HG03095 (cell line): ENCODE measurements at regions not wholly inside any gene's neighbourhood (a gene's known extent, or its start where the extent isn't known, plus 50 kb on each side); places are given as distances from the start of the nearest gene placed in this dataset.

Experiments used
- ATAC-seq: cut with Tn5 transposase; IDR thresholded peaks from one replicate; pipeline ENCODE4 v1.9.1; 2021; ENCODE audit warnings: moderate library complexity; ENCODE audit not compliant: unreplicated experiment

DNA sequence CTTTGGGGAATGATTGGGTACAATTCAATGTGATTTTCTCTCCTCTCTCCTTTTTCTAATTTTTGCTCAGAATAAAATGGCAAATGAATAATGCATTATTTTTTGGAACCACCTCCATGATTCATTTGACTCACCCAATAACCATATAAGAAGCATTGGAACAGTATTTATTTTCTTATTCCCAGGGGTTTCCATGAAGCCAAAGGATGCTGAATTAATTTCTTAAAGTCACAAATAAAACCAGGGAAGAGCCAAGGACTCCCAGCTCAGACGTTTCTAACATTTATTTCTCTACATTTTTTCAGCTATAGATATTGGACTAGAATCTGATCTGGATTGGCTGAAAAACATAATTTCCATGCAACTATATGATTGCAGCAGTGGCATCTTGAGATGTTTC is 735.2 kb upstream of the ANKRD30A start:
- ATAC-seq: no peak

DNA sequence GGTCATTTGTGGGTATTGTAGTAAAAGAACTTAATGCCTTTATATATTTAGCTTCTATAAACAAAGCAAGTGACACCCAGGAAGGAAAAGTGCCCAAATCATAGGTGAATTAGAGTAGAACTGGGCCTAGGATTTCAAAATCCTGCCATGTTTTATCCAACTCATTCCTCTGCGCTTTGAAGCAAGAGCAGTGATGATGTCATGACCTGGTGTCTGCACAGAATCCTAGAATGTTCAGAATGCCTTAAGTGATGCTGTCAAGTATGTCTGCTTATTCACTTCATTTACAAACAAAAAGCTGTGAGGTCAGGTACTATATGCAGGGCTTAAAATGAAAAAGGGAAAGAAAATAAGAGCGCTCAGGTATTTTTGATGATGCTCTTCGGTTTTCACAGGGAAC is 737.2 kb upstream of the ANKRD30A start:
- ATAC-seq: no peak

DNA sequence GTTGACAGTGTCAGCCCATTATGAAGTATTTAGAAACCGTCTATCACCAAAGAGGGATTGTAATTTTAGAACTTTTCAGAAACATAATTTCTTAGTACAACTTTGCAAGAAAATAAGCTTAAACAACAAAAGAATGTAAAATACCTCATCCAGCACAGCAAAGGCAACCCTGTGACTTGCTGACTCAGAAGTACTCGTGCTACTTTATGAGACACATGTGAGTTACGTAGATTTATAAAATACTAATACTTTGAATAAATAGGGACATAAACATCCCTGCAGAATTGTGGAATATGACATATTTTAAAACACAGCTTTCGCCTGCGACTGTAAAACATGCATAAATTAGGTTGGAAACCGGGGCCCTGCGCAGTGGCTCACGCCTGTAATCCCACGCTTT is 739.7 kb upstream of the ANKRD30A start:
- no peak for ATAC-seq

DNA sequence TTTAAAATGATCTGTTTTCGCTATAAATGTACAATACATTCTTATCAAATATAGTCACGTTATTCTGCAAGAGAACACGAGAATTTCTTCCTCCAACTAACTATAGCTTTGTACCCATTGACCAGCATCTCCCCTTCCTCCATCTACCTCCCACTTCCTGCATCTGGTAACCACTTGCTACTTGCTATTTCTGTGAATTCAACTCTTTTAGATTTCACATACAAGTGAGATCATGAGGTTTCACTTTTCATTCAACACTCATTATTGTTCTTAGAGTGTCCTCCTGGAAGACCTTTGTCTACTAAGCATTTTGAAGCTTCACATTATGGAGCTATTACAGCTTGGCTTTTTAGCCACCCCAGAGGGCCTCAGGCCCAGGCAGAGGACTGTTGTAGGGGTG is 741.3 kb upstream of the FZD8 start:
- ATAC-seq: no peak

DNA sequence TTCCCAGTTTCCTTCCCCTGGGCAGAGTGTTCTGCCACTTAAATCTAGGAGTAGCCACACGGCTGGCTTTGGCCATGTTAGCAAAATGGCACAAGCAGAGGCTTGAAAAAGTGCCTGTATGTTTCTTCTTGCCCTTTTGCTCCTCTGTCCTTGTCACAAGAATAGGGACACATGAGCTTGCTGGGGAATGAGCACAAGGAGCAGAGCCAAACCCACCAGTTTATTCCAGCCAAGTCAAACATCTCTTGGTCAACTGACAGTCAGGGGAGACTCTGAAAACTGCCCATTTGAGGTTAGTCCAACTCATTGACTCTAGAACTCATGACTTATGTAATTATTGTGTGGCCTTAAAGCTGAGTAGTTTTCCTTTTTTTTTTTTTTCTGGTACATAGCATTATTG is 739.7 kb upstream of the FZD8 start:
- no peak for ATAC-seq

DNA sequence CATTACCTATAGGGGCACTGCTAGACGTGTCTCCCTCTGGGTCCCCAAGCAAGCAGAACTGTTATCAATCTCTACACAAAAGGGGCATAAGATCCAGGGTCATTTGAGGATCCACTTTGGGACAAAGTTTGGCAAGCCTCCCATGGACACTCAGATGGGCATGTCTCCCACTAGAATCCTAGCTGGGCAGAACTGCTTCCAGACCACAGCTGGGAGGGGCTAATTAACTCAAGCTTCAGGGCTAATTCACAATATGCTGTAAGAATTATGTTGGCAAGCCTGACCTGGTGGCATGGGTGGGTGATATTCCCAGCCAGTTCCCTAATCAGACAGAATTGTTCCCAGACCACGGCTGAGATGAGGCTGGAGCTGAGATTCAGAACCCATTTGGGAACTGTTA is 738.4 kb upstream of the FZD8 start:
- ATAC-seq: no peak

DNA sequence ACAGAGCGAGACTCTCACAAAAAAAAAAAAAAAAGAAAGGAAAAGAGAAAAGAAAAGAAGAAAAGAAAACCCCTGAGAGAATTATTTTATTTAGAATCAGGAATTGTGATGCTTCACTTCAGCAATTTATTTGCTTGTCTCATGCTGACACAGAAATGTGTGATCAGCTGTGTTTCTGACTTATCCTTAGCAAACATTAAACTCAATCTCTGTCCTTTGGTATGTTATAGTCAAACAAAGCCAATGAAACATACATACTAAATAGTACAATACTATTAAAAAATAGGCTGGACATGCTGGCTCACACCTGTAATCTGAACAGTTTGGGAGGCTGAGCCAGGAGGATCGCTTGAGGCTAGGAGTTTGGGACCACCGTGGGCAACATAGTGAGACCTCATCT is 733.0 kb upstream of the FZD8 start:
- ATAC-seq: no peak

DNA sequence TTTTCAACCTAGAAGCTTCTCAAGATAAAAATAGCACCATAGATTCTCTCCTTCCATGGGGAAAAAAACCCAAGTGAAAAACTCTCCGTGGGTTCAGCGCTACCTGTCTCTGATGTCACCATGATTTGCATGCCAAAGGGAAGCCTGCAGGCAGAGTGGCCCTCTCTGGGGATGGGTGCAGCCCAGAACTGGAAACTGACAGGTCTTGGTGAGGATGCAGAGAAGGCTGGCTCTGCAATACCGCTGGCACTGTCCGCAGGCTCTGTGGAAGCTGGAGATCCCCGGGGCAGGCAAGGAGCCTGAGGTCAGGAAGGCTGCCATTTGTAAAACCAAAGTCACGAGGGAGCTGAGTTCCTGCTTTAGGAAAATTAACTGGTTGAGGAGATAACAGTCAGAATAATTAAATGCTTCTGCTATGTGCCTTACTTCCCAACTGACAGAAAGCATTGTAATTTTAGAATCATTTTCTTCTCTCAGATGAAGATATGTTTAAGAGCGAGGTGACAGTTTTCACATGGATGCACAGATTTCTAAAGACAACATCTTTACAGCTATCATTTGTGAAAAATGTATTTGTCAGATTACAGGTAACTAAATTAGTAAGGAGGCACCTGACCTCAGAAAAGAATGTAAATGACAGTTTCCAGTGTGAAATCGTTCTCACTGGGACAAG is 731.5 kb upstream of the FZD8 start:
- ATAC-seq: no peak

DNA sequence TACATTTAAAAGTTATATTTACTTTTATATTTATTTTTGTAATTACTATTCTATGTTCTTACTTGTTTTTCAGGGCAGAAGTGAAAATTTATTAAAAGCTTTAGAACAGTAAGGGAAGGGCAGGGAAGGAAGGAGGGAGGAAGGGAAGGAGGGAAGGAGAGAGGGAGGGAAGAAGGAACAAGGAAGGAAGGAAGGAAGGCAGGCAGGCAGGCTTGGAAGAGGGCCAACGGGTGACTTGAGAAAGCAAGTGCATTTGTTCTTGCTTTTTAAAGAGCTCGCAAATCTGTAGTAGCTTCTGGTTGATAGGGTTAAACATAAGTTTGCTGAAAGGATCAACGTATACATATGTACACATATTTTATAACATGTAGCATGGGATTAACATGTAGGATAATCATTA is 725.3 kb upstream of the FZD8 start:
- ATAC-seq: no peak

DNA sequence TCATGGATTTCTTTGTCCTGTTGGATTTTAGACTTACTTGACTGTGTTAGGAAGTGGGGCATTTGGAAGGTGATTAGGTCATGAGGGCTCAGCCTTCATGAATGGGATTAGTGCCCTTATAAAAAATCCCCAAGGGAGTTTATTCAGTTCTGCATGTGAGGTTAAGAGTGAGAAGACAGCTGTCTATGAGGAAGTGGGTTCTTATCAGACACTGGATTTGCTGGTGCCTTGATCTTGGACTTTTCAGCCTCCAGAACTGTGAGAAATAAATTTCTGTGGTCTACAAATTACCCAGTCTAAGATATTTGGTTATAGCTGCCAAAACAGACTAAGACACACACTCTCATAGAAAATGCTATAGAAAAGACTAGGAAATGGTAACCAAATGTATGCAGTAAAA is 724.7 kb upstream of the FZD8 start:
- ATAC-seq: no peak

DNA sequence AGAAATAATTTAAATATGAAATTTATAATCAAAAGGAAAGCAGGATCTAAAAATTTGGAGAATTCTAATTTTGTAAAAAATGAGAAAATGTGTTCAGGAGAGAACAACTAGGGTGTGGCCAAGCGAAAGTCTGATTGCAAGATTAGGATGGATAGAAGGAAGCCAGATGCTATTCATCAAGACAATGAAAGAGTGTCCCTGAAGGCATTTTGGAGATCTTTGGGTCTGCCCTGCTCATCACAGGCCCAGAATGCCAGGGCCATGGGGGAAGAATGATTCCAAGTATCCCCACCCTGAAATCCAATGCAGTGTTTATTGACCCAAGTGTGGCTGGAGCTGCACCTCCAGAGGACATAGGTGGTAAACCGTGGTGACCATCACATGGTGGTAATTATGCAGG is 724.0 kb upstream of the FZD8 start:
- no peak for ATAC-seq

DNA sequence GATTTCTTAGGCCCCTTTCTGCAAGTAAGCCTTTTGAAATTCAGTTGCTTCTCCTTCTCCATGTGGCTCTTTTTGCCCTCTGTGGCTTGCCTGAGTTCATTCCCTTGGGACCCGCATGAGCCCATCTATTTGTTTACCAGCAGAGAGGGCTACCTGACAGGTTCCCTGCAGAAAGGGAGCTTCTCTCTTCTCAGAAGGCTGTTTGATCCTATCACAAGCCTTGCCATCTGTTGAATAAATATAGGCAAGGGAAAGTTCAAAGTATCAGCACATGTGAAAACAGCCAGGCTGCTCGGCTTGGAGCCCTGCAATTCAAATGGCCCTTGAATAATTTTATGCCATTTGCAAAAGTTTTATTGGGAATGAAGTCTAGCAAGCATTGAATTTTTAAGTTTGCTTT is 720.2 kb upstream of the FZD8 start:
- no peak for ATAC-seq

DNA sequence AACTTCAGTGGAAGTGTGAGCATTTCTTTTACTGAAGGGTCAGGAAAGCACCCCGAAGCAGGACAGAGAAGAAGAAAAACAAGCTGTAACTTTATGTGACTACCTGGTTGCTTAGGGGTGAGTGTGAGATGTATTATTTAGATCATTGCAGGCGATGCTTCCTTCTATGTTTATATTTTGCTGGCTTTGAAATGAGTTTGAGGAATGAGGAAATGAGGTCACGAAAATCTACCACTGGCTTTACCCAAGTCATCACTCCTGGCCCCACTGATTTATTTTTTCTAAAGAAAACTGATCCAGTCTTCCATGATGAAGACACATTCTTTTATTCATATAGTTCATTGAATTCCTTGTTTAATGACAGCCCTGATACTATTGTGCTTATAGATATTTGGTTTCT is 716.6 kb upstream of the FZD8 start:
- no peak for ATAC-seq

DNA sequence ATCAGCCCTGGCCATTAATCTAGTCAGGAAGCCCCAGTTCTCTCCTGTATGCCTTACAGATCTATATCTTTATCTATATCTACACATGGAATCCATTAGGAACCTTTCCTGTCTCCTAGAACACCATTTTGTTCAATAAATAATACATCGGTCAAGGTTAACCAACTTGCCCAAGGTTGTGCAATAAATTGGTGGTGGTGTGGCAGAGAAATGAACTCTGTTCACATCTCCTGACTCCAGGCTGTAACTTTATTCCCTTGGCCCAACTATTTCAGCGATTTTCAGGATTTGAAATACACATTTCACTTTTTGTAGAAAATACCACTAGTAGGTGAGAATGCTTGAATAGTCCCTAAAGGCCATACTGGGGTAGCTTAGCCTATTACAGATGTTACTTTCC is 712.5 kb upstream of the FZD8 start:
- ATAC-seq: no peak

DNA sequence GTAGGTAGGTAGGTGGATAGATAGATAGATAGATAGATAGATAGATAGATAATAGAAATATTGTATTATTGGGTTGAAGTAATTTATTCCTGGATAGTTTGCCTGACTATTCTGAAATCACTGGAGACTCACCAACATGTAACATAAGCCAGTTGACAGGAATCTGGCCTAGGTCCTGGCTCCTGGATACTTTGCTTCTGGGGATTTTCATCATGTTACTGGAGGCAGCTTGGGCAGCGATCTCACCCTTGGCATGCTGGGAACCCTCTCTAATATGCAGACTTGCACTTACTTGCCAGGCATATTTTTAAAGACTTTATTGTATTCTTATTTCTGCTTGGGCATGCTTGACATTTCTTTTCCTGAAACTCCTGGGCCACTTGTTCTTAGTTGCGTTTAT is 709.1 kb upstream of the FZD8 start:
- no peak for ATAC-seq

DNA sequence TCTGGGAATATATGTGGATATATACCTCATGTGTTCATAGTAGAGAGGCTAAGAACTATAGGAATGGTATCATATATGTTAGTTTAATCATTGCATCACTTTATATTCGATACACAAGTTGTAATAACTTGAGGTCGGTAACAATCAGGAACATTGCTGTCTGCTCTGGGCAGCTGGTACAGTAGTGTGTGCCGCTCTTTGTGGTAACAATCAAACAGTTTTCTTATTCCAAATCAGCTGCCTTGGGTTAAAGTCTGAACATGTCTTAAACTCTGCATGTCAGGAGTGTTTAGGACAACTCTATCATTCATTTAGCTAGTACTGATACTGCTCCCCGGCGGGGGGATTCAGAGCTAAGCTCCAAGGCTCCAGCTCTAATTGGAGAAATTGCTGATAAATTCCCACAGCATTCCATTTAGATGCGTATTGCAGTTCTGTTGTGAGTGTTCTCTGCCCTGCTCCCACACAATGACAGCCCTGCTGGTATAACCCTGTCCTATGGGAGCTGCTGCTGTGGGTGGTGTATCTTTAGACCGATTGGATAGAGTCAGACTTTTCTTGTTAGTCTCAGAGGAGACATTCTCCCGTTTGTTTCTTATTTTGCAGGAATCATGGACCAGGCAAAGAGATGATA is 707.5 kb upstream of the FZD8 start:
- no peak for ATAC-seq

DNA sequence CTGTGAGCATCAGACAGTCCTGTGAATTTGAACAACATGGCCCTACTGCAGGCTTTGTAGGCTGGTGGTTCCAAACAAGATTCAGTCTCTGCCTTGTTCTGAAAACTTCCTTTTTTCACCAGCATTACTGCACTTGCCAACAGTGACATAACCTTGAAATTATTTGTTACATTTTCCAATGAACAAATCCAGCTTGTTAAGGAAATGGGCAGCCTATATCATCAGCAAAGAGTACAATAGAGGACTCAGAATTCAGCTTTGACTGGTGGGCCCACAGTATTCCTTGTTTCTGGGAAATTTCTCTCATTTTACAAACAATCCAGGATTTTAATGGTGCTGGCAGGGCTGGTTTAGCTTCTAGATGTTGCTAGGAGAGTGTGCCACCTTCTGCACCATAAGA is 703.7 kb upstream of the FZD8 start:
- ATAC-seq: no peak

DNA sequence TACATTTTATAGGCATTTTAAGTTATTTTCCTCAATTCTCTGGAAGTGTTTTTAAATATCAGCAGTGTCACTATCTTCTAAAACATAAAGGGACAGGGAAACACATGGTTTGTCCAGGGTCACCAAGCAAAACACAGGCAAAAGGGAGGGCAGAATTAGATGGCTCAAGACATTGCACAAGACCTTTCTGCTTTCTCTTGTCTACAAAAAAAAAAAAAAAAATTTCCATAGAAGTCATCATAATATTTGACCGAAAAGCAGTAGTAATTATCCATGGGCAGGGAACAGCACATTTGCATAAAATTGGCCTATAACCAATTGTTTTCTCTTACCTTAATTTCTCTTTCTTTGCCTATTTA is 703.1 kb upstream of the FZD8 start:
- ATAC-seq: no peak

DNA sequence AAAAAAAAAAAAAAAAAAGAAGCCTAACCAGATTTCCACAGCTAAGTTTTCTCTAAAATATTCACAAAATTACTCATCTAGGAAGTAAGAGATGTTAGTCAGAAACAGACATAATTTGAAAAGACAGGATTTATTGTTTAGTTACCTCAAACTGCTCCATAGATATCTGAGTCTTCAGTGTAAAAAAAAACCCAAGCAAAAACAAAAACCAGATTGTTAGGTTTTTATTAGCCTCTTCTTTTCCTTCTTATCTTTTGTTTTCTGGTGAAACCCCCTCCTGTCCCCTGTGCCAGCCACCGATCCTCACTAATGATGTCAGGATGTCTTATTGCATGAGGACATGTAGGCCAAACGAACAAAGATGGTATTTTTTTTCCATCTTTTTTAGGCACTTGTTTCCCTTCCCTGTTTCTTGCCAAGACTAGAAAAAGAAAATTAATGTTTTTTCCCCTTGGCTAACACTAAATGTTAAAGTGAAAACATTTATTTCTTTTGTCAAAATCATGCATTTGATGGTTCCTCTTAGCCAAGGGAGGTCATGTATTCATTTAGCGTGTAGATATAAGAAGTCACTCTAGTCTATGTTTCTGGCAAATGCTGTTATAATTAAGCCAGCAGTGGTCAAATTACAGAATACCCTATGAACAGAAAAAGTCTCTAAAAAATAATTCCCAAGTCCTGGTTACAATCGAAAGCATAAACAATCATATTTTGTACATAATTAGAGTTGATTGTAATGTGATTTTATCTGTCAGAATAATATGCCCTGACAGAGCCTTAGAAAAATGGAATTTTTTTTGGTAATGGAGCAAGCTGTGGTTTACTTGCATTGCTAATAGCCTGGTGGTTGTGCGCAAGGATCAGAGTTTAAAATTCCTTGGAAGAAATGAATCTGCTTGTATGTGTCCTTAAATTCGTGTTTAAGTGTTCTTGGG is 702.4 kb upstream of the FZD8 start:
- ATAC-seq: no peak

DNA sequence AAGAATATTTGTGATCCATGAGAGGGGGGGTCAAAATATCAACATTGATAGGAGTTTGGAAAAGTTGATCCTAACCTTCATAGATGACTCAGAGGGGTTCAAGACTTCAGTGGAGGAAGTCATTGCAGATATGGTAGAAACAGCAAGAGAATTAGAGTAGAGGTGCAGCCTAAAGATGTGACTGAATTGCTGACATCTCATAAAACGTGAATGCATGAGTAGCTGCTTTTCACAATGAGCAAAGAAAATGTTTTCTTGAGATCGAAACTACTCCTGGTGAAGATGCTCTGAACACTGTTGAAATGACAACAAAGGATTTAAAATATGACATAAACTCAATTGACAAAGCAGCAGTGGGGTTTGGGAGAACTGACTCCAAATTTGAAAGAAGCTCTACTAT is 700.7 kb upstream of the FZD8 start:
- ATAC-seq: no peak

DNA sequence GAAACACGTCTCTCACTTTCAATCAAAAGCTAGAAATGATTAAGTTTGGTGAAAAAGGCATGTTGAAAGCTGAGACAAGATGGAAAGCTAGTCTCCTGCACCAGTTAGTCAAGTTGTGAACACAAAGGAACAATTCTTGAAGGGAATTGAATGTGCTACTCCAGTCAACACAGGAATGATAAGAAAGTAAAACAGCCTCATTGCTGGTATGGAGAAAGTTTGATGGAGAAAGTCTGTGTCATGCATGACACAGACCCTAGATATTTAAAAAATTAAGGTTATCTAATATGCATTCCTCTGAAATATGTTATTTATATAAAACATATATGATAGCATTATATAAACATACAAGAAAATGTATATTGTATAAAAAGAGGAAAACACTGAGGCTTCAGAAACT is 699.4 kb upstream of the FZD8 start:
- no peak for ATAC-seq

DNA sequence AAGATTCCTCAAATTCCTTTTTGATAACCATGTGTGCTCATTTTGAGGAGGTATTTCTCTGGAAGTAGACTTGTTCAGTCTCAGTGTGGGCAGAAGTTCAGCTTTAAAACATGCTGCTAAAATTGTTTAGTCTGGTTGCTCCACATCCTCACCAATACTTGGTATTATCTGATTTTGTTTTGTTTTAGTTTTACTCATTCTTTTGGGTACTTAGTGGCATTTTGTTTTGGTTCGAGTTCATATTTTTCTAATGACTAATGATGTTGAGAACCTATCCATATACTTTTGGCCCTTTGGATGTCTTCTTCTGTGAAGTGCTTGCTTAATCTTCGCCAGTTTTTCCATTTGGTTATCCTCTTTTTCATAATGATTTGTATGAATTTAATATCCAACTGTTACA is 694.2 kb upstream of the FZD8 start:
- ATAC-seq: no peak
